ENCODE measurements at regions not wholly inside any gene's neighbourhood (a gene's known extent, or its start where the extent isn't known, plus 50 kb on each side); places are given as distances from the start of the nearest gene placed in this dataset.

- ChIA-PET POLR2A (no interaction called here), CTCF (no interaction called here), RAD21 (ENCODE audit: low non-redundant PET in 1 of 2, low total read pairs in 2 of 2, uncharacterized antibody in 2 of 2, unreplicated experiment in 2 of 2) (no interaction called here)
- Histone ChIP-seq H3K36me3 (ENCODE audit: control insufficient read depth in 1 of 2, insufficient read depth in 2 of 2, low read length in 2 of 2) (no peaks in the 10 kb centered on the region), H3K9me3 (ENCODE audit: control insufficient read depth in 1 of 2, insufficient read depth in 1 of 2, low read depth in 1 of 2, low read length in 2 of 2) (no peaks in the 10 kb centered on the region), H3K4me1 (ENCODE audit: control insufficient read depth in 1 of 2, insufficient read depth in 2 of 2, low read length in 2 of 2) (no peaks in the 10 kb centered on the region), H3K9ac (ENCODE audit: low read length) (no peak overlapping the region), H3K9me2 (ENCODE audit: insufficient read depth) (no peaks in the 10 kb centered on the region), H3K27ac (ENCODE audit: low read depth, low read length) (no peak overlapping the region), H2AFZ (ENCODE audit: low read depth, low read length, poor library complexity, severe bottlenecking) (no peak overlapping the region), H3K4me3 (replicated peaks in 1 of 2; ENCODE audit: low read depth in 1 of 2, low read length in 2 of 2) (no peak overlapping the region), H3K4me2 (ENCODE audit: low read length) (no peak overlapping the region), H3K27me3 (ENCODE audit: insufficient read depth, low read length) (no peaks in the 10 kb centered on the region), H4K20me1 (ENCODE audit: insufficient read depth) (no peaks in the 10 kb centered on the region), H3K79me2 (ENCODE audit: insufficient read depth, low read length) (no peaks in the 10 kb centered on the region)
- BruUV-seq (replicated peaks): no TSS peak
- TF ChIP-seq CBX3 (IDR thresholded peaks at IDR 0.05; ENCODE audit: low read depth) (no peak), FOSL1 (IDR thresholded peaks at IDR 0.05; ENCODE audit: low read depth) (no peak)
- no peak for ATAC-seq
- DNase-seq (ENCODE audit: low read depth, low spot score): no peak
- intact Hi-C loops (cut with micrococcal nuclease): no loop called here
Observed at GRCh38 chr3:31466866-31467265, 65.9 kb upstream of the STT3B start.

- no peak for DNase-seq (ENCODE audit: low read depth, low spot score)
- TF ChIP-seq ZNF274 (IDR thresholded peaks at IDR 0.05; ENCODE audit: low read depth, low read length) (no peak), CEBPB (IDR thresholded peaks at IDR 0.05; ENCODE audit: low read depth) (no peak), JUND (IDR thresholded peaks at IDR 0.05) (no peak), SIN3A (IDR thresholded peaks at IDR 0.05; ENCODE audit: low read depth) (no peak), FOSL1 (IDR thresholded peaks at IDR 0.05; ENCODE audit: low read depth) (no peak), SRF (IDR thresholded peaks at IDR 0.05; ENCODE audit: low read depth) (no peak), ZBTB33 (IDR thresholded peaks at IDR 0.05; ENCODE audit: extremely low read depth, insufficient replicate concordance, low read length) (no peak), ELF1 (IDR thresholded peaks at IDR 0.05; ENCODE audit: borderline replicate concordance, low read depth) (no peak), CBX3 (IDR thresholded peaks at IDR 0.05; ENCODE audit: low read depth) (no peak), ZFX (IDR thresholded peaks at IDR 0.05) (no peak), SP1 (IDR thresholded peaks at IDR 0.05; ENCODE audit: low read depth) (no peak), POLR2A (IDR thresholded peaks at IDR 0.05; ENCODE audit: borderline replicate concordance, extremely low read depth, insufficient read depth, insufficient read length) (no peak), REST (IDR thresholded peaks at IDR 0.05; ENCODE audit: low read depth) (no peak), MAX (IDR thresholded peaks at IDR 0.05) (no peak), RAD21 (IDR thresholded peaks at IDR 0.05; ENCODE audit: low read depth) (no peak), TCF7L2 (IDR thresholded peaks at IDR 0.05; ENCODE audit: borderline replicate concordance, extremely low read depth, insufficient read depth, insufficient read length) (no peak), EZH2phosphoT487 (IDR thresholded peaks at IDR 0.05; ENCODE audit: borderline replicate concordance) (no peak)
- Histone ChIP-seq H3K9ac (ENCODE audit: low read length) (no peak overlapping the region), H2AFZ (ENCODE audit: low read depth, low read length, poor library complexity, severe bottlenecking) (no peak overlapping the region), H3K79me2 (ENCODE audit: insufficient read depth, low read length) (no peaks in the 10 kb centered on the region), H3K27me3 (ENCODE audit: insufficient read depth, low read length) (no peaks in the 10 kb centered on the region), H3K4me3 (replicated peaks in 1 of 2; ENCODE audit: low read depth in 1 of 2, low read length in 2 of 2) (no peak overlapping the region), H3K9me3 (ENCODE audit: control insufficient read depth in 1 of 2, insufficient read depth in 1 of 2, low read depth in 1 of 2, low read length in 2 of 2) (no peaks in the 10 kb centered on the region), H3K36me3 (ENCODE audit: control insufficient read depth in 1 of 2, insufficient read depth in 2 of 2, low read length in 2 of 2) (no peaks in the 10 kb centered on the region), H3K27ac (ENCODE audit: low read depth, low read length) (no peak overlapping the region), H4K20me1 (ENCODE audit: insufficient read depth) (no peaks in the 10 kb centered on the region), H3K4me1 (ENCODE audit: control insufficient read depth in 1 of 2, insufficient read depth in 2 of 2, low read length in 2 of 2) (no peaks in the 10 kb centered on the region), H3K9me2 (ENCODE audit: insufficient read depth) (no peaks in the 10 kb centered on the region), H3K4me2 (ENCODE audit: low read length) (no peak overlapping the region)
- RAD21 ChIA-PET (ENCODE audit: low non-redundant PET in 1 of 2, low total read pairs in 2 of 2, uncharacterized antibody in 2 of 2, unreplicated experiment in 2 of 2): no interaction called here
- intact Hi-C loops (cut with micrococcal nuclease): no loop called here
- CTCF ChIA-PET: no interaction called here
- ATAC-seq: no peak
- BruUV-seq (replicated peaks): no TSS peak
- POLR2A ChIA-PET: no interaction called here
Observed at GRCh38 chr3:31468433-31468832, 64.3 kb upstream of the STT3B start.

Measured in HCT116 (cell line).